HEK293T (cell line): ENCODE measurements at regions not wholly inside any gene's neighbourhood (a gene's known extent, or its start where the extent isn't known, plus 50 kb on each side); places are given as distances from the start of the nearest gene placed in this dataset.

ENCODE experiments used
- CTCF ChIA-PET: fragments of 350-600 bp; formaldehyde crosslinking; extraction: SDS; loops from one replicate; lab custom pipeline; 2021; ENCODE audit warnings: antibody characterized with exemption, inconsistent platforms; lab: Yijun Ruan, JAX
- POLR2A ChIA-PET: fragments of 350-600 bp; formaldehyde crosslinking; extraction: SDS; loops from one replicate; lab custom pipeline; 2020; ENCODE audit warnings: antibody characterized with exemption, inconsistent platforms; lab: Yijun Ruan, JAX
- DNase-seq: peaks from one replicate; pipeline ENCODE4 v3.0.0; 2012; ENCODE audit warnings: mixed read lengths; ENCODE audit errors: extremely low spot score
- ARNT ChIP-seq: fragments of 450-650 bp; IDR thresholded peaks from 2 replicates; pipeline ENCODE4 v1.6.1; 2017; ENCODE audit warnings: mild to moderate bottlenecking
- BHLHE40 ChIP-seq: fragments of 450-650 bp; IDR thresholded peaks from 2 replicates; pipeline ENCODE4 v1.6.1; 2016; ENCODE audit warnings: mild to moderate bottlenecking, moderate library complexity, borderline replicate concordance
- CTBP1 ChIP-seq: fragments of 450-650 bp; IDR thresholded peaks from 2 replicates; pipeline ENCODE4 v1.6.1; 2016; ENCODE audit warnings: borderline replicate concordance
- ELF4 ChIP-seq: fragments of 450-650 bp; IDR thresholded peaks from 2 replicates; pipeline ENCODE4 v1.6.1; 2017; ENCODE audit warnings: antibody characterized with exemption
- FOXA1 ChIP-seq: fragments of 450-650 bp; IDR thresholded peaks from 2 replicates; pipeline ENCODE4 v1.6.1; 2016; ENCODE audit warnings: mild to moderate bottlenecking
- FOXK2 ChIP-seq: fragments of 450-650 bp; IDR thresholded peaks from 2 replicates; pipeline ENCODE4 v1.6.1; 2016; ENCODE audit warnings: mild to moderate bottlenecking
- FOXM1 ChIP-seq: fragments of 450-650 bp; IDR thresholded peaks from 2 replicates; pipeline ENCODE4 v1.6.1; 2017; ENCODE audit warnings: mild to moderate bottlenecking, borderline replicate concordance
- HDGF ChIP-seq: fragments of 450-650 bp; IDR thresholded peaks from 2 replicates; pipeline ENCODE4 v1.6.1; 2017; ENCODE audit warnings: antibody characterized with exemption, borderline replicate concordance
- L3MBTL2 ChIP-seq: fragments of 450-650 bp; conservative IDR thresholded peaks from 2 replicates; pipeline ENCODE4 v1.6.1; 2016; ENCODE audit warnings: mild to moderate bottlenecking
- LEF1 ChIP-seq: fragments of 450-650 bp; IDR thresholded peaks from 2 replicates; pipeline ENCODE4 v1.6.1; 2017; ENCODE audit warnings: mild to moderate bottlenecking, borderline replicate concordance
- NFRKB ChIP-seq: fragments of 450-650 bp; IDR thresholded peaks from 2 replicates; pipeline ENCODE4 v1.6.1; 2016; ENCODE audit warnings: mild to moderate bottlenecking, moderate library complexity
- SP1 ChIP-seq: fragments of 450-650 bp; IDR thresholded peaks from 2 replicates; pipeline ENCODE4 v1.6.1; 2017
- SUZ12 ChIP-seq: fragments of 450-650 bp; IDR thresholded peaks from 2 replicates; pipeline ENCODE4 v1.6.1; 2016; ENCODE audit warnings: mild to moderate bottlenecking
- TARDBP ChIP-seq: fragments of 450-650 bp; IDR thresholded peaks from 2 replicates; pipeline ENCODE4 v1.6.1; 2016
- ZNF384 ChIP-seq: fragments of 450-650 bp; IDR thresholded peaks from 2 replicates; pipeline ENCODE4 v1.6.1; 2016
- TF ChIP-seq, protein P1 (sequence below): fragments of 450-650 bp; IDR thresholded peaks from 2 replicates; pipeline ENCODE4 v1.6.1; 2016

DNA sequence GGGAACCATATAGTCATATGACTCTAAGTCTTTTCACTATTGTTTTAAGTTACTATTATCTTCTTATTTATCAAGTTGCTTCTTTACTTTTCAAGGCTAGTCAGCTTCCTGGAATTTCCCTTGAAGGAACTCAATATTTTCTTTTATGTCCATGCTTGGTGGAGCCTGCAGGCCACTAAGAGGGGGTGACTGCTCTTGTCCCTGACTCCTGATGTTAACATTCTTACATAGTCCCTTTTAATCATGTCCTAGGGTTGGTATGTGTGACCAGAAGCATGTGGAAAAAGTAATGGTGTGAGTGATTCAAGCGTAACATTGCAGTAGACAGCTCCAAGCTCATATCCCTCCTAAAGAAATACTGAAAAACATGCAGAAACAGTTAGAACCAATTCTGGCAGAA is 1536.2 kb upstream of the CDH9 start:
- no peak for DNase-seq
- CTCF ChIA-PET = no interaction called here
- POLR2A ChIA-PET = no interaction called here
- no peak for TF ChIP-seq CTBP1
- TF ChIP-seq, protein P1, sequence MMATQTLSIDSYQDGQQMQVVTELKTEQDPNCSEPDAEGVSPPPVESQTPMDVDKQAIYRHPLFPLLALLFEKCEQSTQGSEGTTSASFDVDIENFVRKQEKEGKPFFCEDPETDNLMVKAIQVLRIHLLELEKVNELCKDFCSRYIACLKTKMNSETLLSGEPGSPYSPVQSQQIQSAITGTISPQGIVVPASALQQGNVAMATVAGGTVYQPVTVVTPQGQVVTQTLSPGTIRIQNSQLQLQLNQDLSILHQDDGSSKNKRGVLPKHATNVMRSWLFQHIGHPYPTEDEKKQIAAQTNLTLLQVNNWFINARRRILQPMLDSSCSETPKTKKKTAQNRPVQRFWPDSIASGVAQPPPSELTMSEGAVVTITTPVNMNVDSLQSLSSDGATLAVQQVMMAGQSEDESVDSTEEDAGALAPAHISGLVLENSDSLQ = no peak
- no peak for TF ChIP-seq ELF4
- no peak for TF ChIP-seq ZNF384
- TF ChIP-seq FOXM1 = no peak
- no peak for TF ChIP-seq SP1
- TF ChIP-seq NFRKB = no peak
- no peak for TF ChIP-seq FOXK2
- no peak for TF ChIP-seq HDGF
- TF ChIP-seq L3MBTL2 = no peak
- no peak for TF ChIP-seq SUZ12
- no peak for TF ChIP-seq LEF1
- TF ChIP-seq FOXA1 = no peak
- no peak for TF ChIP-seq ARNT
- TF ChIP-seq BHLHE40 = no peak
- no peak for TF ChIP-seq TARDBP

DNA sequence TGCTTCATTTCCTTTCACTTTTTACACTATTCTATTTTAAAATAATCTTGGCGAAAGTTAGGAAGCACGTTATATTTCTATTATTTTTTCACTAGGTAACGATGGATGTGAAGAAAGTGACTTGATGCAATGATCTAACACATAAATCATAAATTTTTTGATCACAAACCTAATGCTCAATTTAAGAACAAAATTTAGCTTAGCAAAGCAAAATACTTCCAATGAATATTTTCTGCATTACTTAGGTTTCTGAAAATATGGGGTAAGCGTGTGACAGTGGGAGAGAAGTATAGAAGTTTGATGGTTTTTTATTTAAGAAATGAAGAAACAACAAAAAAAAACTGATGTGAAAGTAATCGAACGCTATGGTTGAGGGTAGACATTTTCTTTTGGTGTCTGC is 1528.7 kb upstream of the CDH9 start:
- no peak for DNase-seq
- ChIA-PET CTCF (no interaction called here), POLR2A (no interaction called here)
- no peak for TF ChIP-seq FOXM1
- TF ChIP-seq, protein P1 = no peak
- no peak for TF ChIP-seq BHLHE40
- no peak for TF ChIP-seq ELF4
- no peak for TF ChIP-seq L3MBTL2
- TF ChIP-seq SUZ12 = no peak
- no peak for TF ChIP-seq FOXA1

DNA sequence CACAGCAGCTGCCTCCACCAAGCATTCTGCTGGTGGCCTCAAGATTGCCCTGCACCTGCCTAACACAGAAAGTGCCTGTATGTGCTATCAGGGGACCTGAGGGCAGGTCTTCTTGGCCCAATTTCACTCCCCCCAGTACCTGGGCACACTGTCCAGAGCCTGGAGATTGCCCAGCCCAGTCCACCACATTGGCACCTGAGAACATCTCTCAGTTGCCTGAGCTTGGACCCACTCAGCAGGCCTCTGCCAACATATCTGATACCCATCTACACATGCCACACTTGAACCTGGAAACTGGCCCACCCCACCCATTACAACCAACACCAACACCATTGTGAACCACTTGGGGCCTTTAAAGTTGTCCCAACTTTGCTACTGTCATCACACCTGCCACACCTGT is 1523.1 kb upstream of the CDH9 start:
- ChIA-PET POLR2A (no interaction called here), CTCF (no interaction called here)
- no peak for DNase-seq
- no peak for TF ChIP-seq FOXA1
- no peak for TF ChIP-seq L3MBTL2
- TF ChIP-seq ELF4 = no peak
- no peak for TF ChIP-seq BHLHE40
- no peak for TF ChIP-seq ARNT
- TF ChIP-seq SP1 = no peak
- TF ChIP-seq, protein P1 = no peak
- TF ChIP-seq FOXK2 = no peak
- TF ChIP-seq NFRKB = no peak
- TF ChIP-seq FOXM1 = no peak
- no peak for TF ChIP-seq HDGF
- TF ChIP-seq TARDBP = no peak
- no peak for TF ChIP-seq SUZ12
- no peak for TF ChIP-seq LEF1
- no peak for TF ChIP-seq CTBP1
- no peak for TF ChIP-seq ZNF384

DNA sequence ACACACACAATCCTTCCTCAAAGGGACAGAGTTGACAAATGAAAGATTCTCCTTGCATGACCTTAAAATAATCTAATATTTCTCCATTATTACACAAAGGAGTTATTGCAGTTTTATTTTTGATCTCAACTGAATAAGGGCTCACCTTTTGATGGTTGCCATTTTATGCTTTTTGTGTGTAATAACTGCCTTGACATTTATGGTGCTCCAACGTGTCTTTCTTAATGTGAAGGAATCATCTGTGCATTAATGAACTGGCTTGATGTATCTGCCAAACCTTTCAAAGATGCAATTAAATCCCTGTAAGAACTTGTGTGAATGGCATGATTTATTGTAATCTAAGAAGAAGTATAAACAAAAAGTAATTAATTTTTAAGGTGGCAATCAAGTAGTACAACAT is 1519.8 kb upstream of the CDH9 start:
- ChIA-PET POLR2A (no interaction called here), CTCF (no interaction called here)
- TF ChIP-seq ZNF384 (no peak), NFRKB (no peak), ELF4 (no peak), ARNT (no peak), L3MBTL2 (no peak), FOXM1 (no peak)
- no peak for DNase-seq

DNA sequence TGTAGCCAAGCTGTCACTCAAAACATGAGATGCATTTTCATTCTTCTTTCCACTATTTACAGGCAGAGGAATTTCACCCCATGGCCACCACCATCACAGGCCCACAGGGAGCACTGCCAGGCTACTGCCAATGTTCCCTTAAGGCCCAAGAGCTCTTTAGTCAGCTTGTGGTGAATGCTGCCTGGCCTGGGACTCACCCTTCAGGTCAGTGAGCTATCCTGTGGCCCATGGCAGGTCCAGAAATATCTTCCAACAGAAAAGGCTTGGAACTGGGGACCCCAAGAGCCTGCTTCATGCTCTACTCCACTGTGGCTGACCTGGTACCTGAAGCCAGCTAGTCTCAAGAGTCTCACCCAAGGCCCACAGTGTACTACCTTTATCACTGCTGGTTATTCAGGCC is 1518.7 kb upstream of the CDH9 start:
- no peak for DNase-seq
- TF ChIP-seq, protein P1 = no peak
- TF ChIP-seq CTBP1 (no peak), TARDBP (no peak), FOXM1 (no peak), FOXA1 (no peak), ELF4 (no peak), ZNF384 (no peak), NFRKB (no peak), ARNT (no peak), SUZ12 (no peak), LEF1 (no peak)
- CTCF ChIA-PET = no interaction called here
- POLR2A ChIA-PET = no interaction called here

DNA sequence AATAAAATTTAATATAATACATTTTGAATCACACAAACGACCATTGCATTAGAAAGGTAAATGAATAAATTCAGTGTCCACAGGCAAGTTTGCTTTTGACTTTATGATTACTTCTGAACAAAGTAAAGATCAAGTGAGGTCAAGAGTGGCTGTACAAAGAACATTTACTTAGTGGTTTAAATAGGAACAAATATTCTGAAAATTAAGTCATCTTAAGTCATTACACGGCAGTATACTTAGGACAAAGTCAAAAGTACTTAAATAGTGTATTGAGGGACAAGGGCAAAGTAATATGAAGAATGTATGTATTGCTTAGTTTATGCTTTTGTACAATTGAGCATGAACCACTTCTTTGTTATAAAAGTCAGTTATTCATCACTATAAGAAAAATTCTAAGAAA is 1511.2 kb upstream of the CDH9 start:
- ChIA-PET CTCF (no interaction called here), POLR2A (no interaction called here)
- TF ChIP-seq NFRKB = no peak
- DNase-seq = no peak

DNA sequence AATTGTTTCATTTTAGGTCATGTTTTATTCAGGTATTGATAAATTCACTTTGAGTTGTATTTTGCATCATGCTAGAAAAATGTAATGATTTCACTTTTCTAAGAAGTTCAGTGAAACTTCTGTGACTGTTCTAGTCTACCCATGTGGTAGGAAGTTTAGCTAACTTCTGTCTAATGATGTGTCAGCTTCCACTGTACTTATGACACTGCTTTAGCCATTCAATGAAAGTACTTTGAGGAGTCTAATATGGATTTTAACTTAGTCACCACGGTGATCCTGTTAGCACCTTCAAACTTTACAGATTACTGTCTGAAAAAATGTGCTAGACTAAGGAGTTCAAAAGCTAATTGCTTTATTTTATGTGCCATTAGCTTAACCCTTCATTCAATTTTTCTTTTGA is 1510.5 kb upstream of the CDH9 start:
- ChIA-PET POLR2A (no interaction called here), CTCF (no interaction called here)
- DNase-seq = no peak
- no peak for TF ChIP-seq LEF1
- TF ChIP-seq L3MBTL2 = no peak
- no peak for TF ChIP-seq CTBP1
- no peak for TF ChIP-seq ARNT
- TF ChIP-seq TARDBP = no peak
- no peak for TF ChIP-seq SP1
- TF ChIP-seq ZNF384 = no peak
- TF ChIP-seq, protein P1 = no peak
- no peak for TF ChIP-seq FOXK2
- TF ChIP-seq FOXM1 = no peak
- TF ChIP-seq HDGF = no peak
- TF ChIP-seq ELF4 = no peak
- no peak for TF ChIP-seq BHLHE40
- no peak for TF ChIP-seq NFRKB
- TF ChIP-seq FOXA1 = no peak
